B cell (primary cell): ENCODE measurements at regions not wholly inside any gene's neighbourhood (a gene's known extent, or its start where the extent isn't known, plus 50 kb on each side); places are given as distances from the start of the nearest gene placed in this dataset.

Source experiments
- ATAC-seq: fragments of 200-7000 bp; cut with Tn5 transposase; one replicate; pipeline ENCODE4 v1.10.0; 2021; ENCODE audit warnings: low read depth, mild to moderate bottlenecking, moderate number of reproducible peaks, moderate library complexity
- CTCF ChIA-PET: fragments of 350-600 bp; sonication (Branson Sonifier 250); formaldehyde crosslinking; loops from one replicate; lab custom pipeline; 2021; ENCODE audit warnings: antibody characterized with exemption, inconsistent platforms; lab: Charles Lee
- POLR2A ChIA-PET: fragments of 350-600 bp; sonication (Branson Sonifier 250); formaldehyde crosslinking; loops from one replicate; lab custom pipeline; 2021; ENCODE audit warnings: antibody characterized with exemption; lab: Charles Lee
- DNase-seq: peaks from one replicate; pipeline ENCODE4 v3.0.0; 2013
- H2AFZ ChIP-seq: 2 replicates; pipeline ENCODE4 v1.6.1; 2012; ENCODE audit warnings: mild to moderate bottlenecking, low read depth, low read length; ENCODE audit not compliant: insufficient read depth, poor library complexity, severe bottlenecking
- H3K27ac ChIP-seq, 2 donors: 1 replicate in 1 of 2; 2 replicates in 1 of 2; pipeline ENCODE4 v1.5.1; 2012 to 2013; ENCODE audit warnings: low read length in 2 of 2, mild to moderate bottlenecking in 2 of 2, moderate library complexity in 1 of 2
- H3K27me3 ChIP-seq, 4 experiments: fragments of 200-600 bp in 1 of 4; sonication (generic) in 1 of 4; replicated peaks in 1 of 4; 1 replicate in 2 of 4; 2 replicates in 2 of 4; pipeline versions ENCODE4 v1.6.1 to v1.7.0; 2013 to 2016; ENCODE audit warnings: low read length in 3 of 4, mild to moderate bottlenecking in 2 of 4, mixed read lengths in 1 of 4, moderate library complexity in 1 of 4; ENCODE audit not compliant: insufficient read depth in 4 of 4, control insufficient read depth in 3 of 4; ENCODE audit errors: control extremely low read depth in 1 of 4
- H3K36me3 ChIP-seq, 2 experiments: replicated peaks in 1 of 2; 1 replicate in 1 of 2; 2 replicates in 1 of 2; pipeline versions ENCODE4 v1.6.1 to v1.7.1; 2013; ENCODE audit warnings: low read length in 1 of 2; ENCODE audit not compliant: insufficient read depth in 2 of 2, control insufficient read depth in 1 of 2; ENCODE audit errors: control extremely low read depth in 1 of 2, extremely low read depth in 1 of 2
- H3K4me1 ChIP-seq, 2 donors: fragments of 200-600 bp in 1 of 2; sonication (generic) in 1 of 2; 1 replicate in 1 of 2; 2 replicates in 1 of 2; pipeline versions ENCODE4 v1.5.1 to v1.6.1; 2013 to 2017; ENCODE audit warnings: low read length in 2 of 2; ENCODE audit not compliant: control insufficient read depth in 2 of 2, insufficient read depth in 2 of 2
- H3K4me2 ChIP-seq: replicated peaks from 2 replicates; pipeline ENCODE3; 2012; ENCODE audit warnings: mild to moderate bottlenecking, low read depth, low read length; ENCODE audit not compliant: poor library complexity, severe bottlenecking
- H3K4me3 ChIP-seq, 5 experiments: fragments of 200-600 bp in 1 of 5; sonication (generic) in 1 of 5; 1 replicate in 3 of 5; 2 replicates in 2 of 5; pipeline versions ENCODE4 v1.5.1 to v1.7.0; 2011 to 2016; ENCODE audit warnings: low read length in 4 of 5, mild to moderate bottlenecking in 4 of 5, low read depth in 2 of 5, control low read depth in 1 of 5, moderate library complexity in 1 of 5; ENCODE audit not compliant: insufficient read depth in 1 of 5; ENCODE audit errors: control extremely low read depth in 1 of 5, extremely low read depth in 1 of 5
- H3K79me2 ChIP-seq: fragments of 200-600 bp; sonication (generic); one replicate; pipeline ENCODE4 v1.6.0; 2016; ENCODE audit warnings: low read length; ENCODE audit not compliant: control insufficient read depth, insufficient read depth
- H3K9ac ChIP-seq: fragments of 200-600 bp; sonication (generic); 2 replicates; pipeline ENCODE4 v1.6.1; 2017; ENCODE audit warnings: mild to moderate bottlenecking, low read length, moderate library complexity
- H3K9me3 ChIP-seq, 3 donors: one replicate each; pipeline versions ENCODE4 v1.6.1 to v1.7.1; 2013; ENCODE audit warnings: low read length in 2 of 3; ENCODE audit not compliant: control insufficient read depth in 2 of 3, insufficient read depth in 1 of 3; ENCODE audit errors: control extremely low read depth in 1 of 3
- H4K20me1 ChIP-seq: 2 replicates; pipeline ENCODE4 v1.6.0; 2012; ENCODE audit warnings: mild to moderate bottlenecking, low read length; ENCODE audit not compliant: insufficient read depth, control insufficient read depth, poor library complexity, severe bottlenecking
- H3K27ac Mint-ChIP-seq: one replicate; pipeline ENCODE4 v1.8.0; 2021; ENCODE audit warnings: mixed read lengths
- H3K27me3 Mint-ChIP-seq: one replicate; pipeline ENCODE4 v1.8.0; 2021; ENCODE audit warnings: mixed read lengths
- H3K4me1 Mint-ChIP-seq: one replicate; pipeline ENCODE4 v1.8.0; 2021; ENCODE audit warnings: mixed read lengths
- H3K4me3 Mint-ChIP-seq: one replicate; pipeline ENCODE4 v1.8.0; 2021; ENCODE audit warnings: mixed read lengths
- H3K9me3 Mint-ChIP-seq: one replicate; pipeline ENCODE4 v1.8.0; 2022; ENCODE audit warnings: mixed read lengths; ENCODE audit not compliant: insufficient read depth
- EZH2 ChIP-seq: IDR thresholded peaks from 2 replicates; pipeline ENCODE4 v1.6.1; 2012; ENCODE audit warnings: borderline replicate concordance, low read depth, mild to moderate bottlenecking, moderate library complexity, low read length; ENCODE audit not compliant: insufficient read depth, poor library complexity, severe bottlenecking
- WGBS: methylation state at CpG from one replicate; pipeline ENCODE4 v1.1.5; 2013; ENCODE audit warnings: missing lambda C conversion rate; ENCODE audit not compliant: insufficient coverage; 5-methylcytosine and 5-hydroxymethylcytosine counted together
- intact Hi-C: fragments of 100-400 bp; cut with micrococcal nuclease; formaldehyde crosslinking; loops from one replicate; pipeline ENCODE4 v1.10.0; 2022
- TF ChIP-seq, protein P1 (sequence below): fragments of 200-600 bp; IDR thresholded peaks from one replicate; pipeline ENCODE4 v1.8.0; 2022; ENCODE audit warnings: antibody characterized with exemption, mild to moderate bottlenecking

GRCh38 chr21:35628316-35628715 is 432.0 kb downstream of the SETD4 start:
- DNase-seq, result no peak
- Mint-ChIP-seq H3K27me3 (peaks cover 30% of the 10 kb centered on the region), H3K9me3 (no peaks in the 10 kb centered on the region), H3K4me1 (no peaks in the 10 kb centered on the region), H3K4me3 (no peak overlapping the region), H3K27ac (no peak overlapping the region)
- intact Hi-C loops, result no loop called here
- Histone ChIP-seq H3K27me3 (peaks cover 0 to 6% (median 0%) of the 10 kb centered on the region in 4 experiments), H3K9ac (no peak overlapping the region), H2AFZ (no peak overlapping the region), H4K20me1 (no peaks in the 10 kb centered on the region), H3K4me3 (no peak overlapping the region), H3K4me2 (no peak overlapping the region), H3K27ac (no peak overlapping the region), H3K36me3 (no peaks in the 10 kb centered on the region), H3K79me2 (no peaks in the 10 kb centered on the region), H3K9me3 (no peaks in the 10 kb centered on the region), H3K4me1 (no peaks in the 10 kb centered on the region)
- ChIA-PET POLR2A (no interaction called here), CTCF (no interaction called here)
- TF ChIP-seq, protein P1, sequence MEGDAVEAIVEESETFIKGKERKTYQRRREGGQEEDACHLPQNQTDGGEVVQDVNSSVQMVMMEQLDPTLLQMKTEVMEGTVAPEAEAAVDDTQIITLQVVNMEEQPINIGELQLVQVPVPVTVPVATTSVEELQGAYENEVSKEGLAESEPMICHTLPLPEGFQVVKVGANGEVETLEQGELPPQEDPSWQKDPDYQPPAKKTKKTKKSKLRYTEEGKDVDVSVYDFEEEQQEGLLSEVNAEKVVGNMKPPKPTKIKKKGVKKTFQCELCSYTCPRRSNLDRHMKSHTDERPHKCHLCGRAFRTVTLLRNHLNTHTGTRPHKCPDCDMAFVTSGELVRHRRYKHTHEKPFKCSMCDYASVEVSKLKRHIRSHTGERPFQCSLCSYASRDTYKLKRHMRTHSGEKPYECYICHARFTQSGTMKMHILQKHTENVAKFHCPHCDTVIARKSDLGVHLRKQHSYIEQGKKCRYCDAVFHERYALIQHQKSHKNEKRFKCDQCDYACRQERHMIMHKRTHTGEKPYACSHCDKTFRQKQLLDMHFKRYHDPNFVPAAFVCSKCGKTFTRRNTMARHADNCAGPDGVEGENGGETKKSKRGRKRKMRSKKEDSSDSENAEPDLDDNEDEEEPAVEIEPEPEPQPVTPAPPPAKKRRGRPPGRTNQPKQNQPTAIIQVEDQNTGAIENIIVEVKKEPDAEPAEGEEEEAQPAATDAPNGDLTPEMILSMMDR, result no peak
- no peak for TF ChIP-seq EZH2
- 91% methylated on average over 1 of the region's 3 CpGs for WGBS
- no peak for ATAC-seq

DNA sequence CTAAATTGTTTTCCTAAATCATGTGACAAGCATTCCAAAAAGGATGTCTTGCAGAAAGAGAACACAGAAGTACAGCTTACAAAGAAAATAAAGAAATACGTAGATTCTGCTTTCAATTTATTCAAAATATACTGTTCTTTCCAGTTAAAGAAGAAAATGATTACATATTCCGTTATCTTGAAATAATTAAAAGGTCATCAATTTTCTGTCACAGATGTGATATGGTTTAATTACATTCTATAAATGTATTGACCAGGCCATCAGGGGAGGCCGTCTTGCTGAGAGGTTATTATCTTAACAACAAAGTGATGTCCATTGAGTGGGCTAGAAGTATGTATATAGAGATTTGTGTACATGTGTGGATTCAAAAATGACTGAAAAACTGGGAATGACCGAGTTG is 432.9 kb downstream of the SETD4 start:
- ChIA-PET CTCF (no interaction called here), POLR2A (no interaction called here)
- Histone ChIP-seq H3K9ac (no peak overlapping the region), H3K4me3 (no peak overlapping the region), H3K4me1 (no peaks in the 10 kb centered on the region), H3K36me3 (no peaks in the 10 kb centered on the region), H2AFZ (no peak overlapping the region), H3K4me2 (no peak overlapping the region), H3K79me2 (no peaks in the 10 kb centered on the region), H3K9me3 (no peaks in the 10 kb centered on the region), H3K27ac (no peak overlapping the region), H4K20me1 (no peaks in the 10 kb centered on the region), H3K27me3 (peaks cover 0 to 6% (median 0%) of the 10 kb centered on the region in 4 experiments)
- Mint-ChIP-seq H3K27me3 (peaks cover 36% of the 10 kb centered on the region), H3K9me3 (no peaks in the 10 kb centered on the region), H3K27ac (no peak overlapping the region), H3K4me3 (no peak overlapping the region), H3K4me1 (no peaks in the 10 kb centered on the region)
- DNase-seq, result no peak
- no peak for ATAC-seq
- intact Hi-C loops, result no loop called here
- WGBS, result no CpG with 5 or more reads among the region's 4 CpGs
- TF ChIP-seq, protein P1, result no peak
- TF ChIP-seq EZH2, result no peak
